ENCODE measurements at regions not wholly inside any gene's neighbourhood (a gene's known extent, or its start where the extent isn't known, plus 50 kb on each side); places are given as distances from the start of the nearest gene placed in this dataset.

DNA sequence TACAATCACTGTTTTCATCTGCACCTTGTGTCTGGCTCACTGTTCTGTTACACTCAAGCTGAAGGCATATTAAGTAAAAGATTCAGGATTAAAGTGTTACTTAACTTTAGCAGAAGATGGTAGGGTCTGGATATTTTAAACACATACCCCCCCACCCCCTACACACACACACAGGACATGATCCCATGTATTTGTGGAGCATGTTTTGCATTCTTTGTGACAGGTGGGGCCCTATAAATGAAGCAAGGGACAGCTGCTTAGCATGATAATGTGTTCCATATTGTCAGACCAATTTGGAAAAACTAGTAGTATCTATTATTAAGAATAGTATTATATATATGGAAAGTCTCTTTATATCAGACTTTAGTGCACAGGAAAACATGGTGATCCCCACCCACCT, 335.2 kb upstream of the TNP1 start:
- DNase-seq (ENCODE audit: low spot score) = no peak

DNA sequence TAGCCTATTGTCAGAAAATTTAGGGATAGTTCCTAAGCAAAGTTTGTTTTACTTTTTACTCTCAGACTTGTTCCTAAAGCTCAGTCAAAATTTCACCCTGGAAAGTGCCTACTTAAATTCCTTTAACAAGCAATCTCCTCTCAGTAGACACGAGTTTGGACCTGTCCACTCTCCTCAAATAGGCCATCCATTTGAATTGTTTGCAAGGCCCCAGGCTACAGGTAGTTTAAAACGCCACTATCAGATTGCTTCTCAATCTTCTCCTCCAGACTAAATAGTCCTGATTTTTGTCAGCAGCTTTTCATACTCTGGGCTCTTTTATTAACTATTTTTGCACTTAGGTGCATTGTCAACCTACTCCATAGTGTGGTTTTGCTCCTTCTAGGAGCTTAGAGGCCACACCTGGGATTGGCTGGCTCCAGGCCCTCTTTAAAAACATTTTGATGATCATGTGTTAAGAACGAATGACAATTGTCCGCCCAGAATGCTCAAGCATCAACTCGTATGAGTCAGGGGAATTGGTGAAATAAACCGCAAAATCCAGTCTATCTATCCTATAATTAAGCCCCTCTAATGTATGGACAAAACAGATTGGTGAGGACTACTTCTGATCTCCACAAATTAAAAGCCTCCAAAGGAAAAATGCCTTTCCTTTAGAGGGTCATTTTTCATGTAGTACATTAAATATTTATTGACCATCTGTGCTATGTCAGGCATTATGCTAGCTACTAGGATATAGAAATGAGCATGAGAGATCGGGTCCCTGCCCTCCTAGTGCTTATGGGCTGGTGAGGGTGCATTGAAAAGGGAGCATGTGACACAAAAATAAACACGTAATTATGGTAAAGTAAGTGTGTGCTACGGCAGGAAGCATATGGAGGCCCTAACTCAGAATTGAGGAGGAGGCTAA, 333.8 kb upstream of the TNP1 start:
- no peak for DNase-seq (ENCODE audit: low spot score)

DNA sequence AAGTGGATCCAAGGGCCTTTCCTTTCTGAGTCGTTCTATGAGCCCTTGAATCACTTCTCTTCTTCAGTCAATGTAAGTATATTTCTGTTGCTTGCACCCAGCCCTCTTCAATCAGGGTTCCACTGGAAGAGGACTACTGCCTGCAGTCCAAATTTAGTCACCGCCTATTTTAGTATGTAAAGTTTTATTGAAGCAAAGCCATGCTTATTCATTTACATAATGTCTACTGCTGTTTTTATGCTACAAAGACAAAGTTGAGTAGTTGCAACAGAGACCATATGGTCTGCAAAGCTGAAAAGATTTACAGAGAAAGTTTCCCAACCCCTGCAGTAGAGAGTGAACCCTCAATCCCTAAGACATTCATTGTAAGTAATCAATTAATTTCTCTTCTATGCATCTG, 332.5 kb upstream of the TNP1 start:
- DNase-seq (ENCODE audit: low spot score) = no peak

DNA sequence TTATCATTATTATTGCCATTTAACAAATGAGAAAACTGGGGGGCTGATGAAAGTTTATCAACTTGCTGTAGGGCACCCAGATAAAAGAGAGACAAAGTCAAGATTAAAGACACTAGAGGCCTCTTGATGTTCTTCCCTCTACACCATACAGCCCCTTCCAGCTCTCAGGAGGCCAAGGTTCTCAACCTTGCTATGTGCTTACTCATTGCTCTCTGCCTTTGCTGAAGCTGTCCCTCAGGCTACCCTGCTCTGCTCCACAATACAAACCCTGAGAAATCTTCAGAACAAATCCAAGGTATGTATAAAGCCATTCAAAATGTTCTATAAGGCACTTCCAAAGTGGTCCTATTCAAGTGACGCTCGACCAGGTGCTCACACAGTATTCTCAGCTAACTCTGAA, 329.9 kb upstream of the TNP1 start:
- no peak for DNase-seq (ENCODE audit: low spot score)

DNA sequence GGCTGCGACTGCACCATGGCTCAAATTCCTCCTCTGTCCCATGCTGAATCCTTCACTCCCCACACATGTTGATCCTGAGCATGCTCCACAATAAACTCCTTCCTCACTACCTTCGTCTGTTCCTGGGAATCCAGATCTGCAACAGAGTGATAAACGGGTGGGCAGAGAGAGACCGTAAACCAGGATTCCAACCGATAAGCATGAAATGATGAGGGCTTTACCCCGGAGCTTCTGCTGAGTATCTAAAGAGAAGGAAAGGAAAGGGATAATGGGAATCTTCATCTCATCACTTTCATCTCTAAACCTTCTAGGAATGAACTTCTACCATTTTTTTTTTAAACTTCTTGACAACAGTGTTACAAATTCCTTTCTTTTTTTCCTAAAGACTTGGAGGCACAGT, 329.3 kb upstream of the TNP1 start:
- no peak for DNase-seq (ENCODE audit: low spot score)

DNA sequence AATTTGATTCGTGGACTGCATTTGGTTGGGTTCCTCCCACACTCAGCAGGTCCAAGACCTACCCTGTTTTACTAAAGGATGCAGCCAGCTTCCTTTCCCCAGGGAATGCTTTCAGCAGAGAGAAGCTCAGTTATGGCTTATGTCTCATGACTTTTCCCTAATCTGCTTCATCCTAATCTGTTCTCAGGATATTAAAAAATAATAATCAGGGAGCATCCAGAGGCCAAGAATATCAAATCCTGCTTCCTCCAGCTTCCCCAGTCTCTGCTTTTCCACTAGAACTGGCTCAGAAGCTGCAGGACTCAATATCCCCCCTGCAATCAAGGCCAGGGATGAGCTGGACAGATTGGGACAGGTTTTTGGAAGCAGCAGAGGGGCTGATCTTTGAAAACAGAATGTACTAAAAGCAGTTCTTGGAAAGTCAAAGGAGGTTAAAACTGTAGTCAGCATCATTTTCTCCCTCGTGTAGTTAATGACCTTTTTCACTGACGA, 326.9 kb upstream of the TNP1 start:
- no peak for DNase-seq (ENCODE audit: low spot score)

DNA sequence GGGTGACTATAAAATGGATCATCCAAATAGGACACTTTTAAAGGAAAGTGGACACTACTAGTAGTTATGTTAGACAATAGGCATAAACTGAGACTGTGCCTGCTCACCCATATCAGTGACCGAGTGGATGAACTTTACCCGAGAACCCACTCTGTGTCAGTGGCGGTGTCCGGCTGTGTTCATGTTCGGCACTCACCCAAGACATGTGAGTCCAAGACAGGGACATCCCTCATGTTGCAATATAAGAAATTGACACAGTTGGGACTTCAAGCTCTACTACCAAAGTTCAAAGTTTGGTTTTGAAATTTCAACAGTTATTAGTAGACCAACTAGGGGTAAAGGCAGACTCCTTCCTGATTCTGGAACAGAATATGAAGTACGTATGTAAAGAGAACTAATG, 326.3 kb upstream of the TNP1 start:
- DNase-seq (ENCODE audit: low spot score) = no peak

DNA sequence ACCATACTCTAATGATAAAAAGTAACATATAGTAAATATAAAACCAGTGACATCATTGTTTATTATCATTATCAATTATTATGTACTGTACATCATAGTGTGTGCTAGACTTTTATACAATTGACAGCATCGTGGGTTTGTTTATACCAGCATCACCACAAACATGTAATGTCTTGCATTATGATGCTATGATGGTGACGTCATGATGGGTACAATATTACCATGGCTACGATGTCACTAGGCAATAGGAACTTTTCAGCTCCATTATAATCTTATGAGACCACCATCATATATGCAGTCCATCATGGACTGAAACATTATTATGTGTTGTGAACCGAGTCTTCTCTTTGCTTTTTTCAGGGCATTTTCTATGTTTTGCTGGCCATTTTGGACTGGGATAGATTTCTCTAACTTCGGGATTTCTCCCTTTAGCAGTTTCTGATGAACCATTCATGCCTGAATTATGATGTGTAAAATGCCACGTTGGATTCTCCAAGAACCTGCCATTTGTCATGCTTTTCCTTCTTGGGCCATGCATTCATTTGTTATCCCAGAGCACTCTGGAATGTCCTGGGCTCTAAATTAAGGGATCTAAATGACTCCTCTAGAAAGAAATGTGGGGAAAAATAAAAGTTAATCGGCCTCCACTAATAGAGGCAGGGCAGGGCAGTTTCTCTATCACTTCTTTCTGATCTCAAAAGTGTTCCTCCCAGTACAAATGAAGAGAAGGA, 325.6 kb upstream of the TNP1 start:
- no peak for DNase-seq (ENCODE audit: low spot score)

DNA sequence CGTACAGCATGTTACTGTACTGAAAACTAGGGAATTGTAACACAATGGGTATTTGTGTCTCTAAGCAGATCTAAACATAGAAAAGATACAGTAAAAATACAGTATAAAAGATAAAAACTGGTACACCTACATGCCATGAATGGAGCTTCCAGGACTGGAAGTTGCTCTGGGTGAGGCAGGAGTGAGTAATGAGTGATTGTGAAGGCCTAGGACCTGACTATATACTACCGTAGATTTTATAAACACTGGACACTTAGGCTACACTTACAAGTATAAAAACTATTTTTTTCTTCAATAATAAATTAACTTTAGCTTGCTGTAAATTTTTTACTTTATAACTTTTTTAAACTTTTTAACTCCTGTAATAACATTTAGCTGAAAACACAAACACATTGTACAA, 324.4 kb upstream of the TNP1 start:
- no peak for DNase-seq (ENCODE audit: low spot score)

DNA sequence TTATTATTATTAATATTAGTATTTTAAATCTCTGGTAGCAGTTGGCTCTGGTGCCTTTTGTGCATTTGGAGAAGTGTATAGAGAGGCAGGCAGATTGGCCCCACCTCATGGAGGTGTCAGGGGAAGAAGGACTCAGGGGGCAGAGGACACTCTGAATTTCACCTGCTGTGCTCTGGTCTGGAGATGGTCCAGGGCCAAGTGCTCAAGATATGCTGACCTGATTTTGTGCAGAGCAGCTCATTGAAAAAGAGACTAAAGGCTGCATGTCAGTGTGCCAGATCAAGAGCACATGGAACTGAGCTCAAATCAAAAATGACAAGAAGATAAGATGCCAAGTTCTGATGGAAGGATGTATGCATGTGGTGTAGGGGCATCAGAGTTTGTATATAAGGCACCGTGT, 323.6 kb upstream of the TNP1 start:
- no peak for DNase-seq (ENCODE audit: low spot score)

DNA sequence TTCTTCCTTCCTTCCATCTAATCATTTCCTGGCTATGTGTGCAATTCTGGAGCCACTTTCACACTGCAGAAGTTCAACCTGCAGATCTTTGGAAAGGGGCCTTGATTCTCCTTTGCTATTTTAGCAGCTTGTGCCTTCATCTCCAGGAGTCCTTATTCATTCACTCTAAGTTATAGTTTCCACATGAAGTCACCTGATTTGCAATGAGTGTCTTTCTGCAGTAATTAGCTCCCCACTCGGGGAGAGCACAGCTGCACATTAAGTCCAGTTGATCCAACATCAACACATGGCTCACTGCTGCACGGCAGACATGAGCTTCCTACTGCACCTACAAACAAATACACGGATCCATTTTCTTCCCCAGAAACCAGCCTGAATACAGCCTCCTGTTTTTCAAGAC, 323.1 kb upstream of the TNP1 start:
- no peak for DNase-seq (ENCODE audit: low spot score)

DNA sequence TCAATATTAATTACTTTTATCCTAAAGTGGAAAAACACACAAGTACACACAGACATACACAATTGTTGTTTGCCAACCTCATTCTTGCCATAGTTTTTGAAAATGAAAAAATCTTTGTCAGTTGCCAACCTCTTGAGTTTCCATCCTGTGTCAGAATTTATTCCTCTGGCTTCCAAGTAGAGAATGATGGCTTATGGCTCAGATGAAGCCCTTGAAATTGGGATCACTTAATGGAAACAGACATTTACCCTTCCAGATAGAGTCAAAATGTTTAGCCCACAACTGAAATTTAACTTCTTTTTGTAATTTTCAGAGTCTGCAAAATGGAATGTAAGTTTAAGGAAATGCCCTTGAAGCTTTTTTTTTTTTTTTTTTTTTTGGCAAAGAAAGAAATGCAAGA, 321.6 kb upstream of the TNP1 start:
- DNase-seq (ENCODE audit: low spot score) = no peak

DNA sequence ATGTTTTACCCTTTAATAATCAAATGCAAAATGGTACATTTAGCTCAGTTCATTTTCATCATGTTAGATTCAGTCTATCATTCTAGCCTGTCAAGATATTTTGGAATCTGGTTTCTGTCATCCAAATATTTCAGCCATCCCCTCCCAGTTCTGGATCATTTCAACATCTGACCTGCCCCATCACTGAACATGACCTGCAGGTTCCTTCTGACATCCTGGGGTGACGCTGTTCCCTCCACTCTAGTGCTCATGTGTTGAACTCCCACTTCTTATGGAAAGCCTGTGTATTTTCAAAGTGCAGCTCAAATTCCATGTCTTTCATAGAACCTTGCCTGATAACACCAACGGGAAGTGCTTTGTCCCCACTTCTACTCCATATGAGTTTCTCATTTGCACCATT, 320.0 kb upstream of the TNP1 start:
- no peak for DNase-seq (ENCODE audit: low spot score)

DNA sequence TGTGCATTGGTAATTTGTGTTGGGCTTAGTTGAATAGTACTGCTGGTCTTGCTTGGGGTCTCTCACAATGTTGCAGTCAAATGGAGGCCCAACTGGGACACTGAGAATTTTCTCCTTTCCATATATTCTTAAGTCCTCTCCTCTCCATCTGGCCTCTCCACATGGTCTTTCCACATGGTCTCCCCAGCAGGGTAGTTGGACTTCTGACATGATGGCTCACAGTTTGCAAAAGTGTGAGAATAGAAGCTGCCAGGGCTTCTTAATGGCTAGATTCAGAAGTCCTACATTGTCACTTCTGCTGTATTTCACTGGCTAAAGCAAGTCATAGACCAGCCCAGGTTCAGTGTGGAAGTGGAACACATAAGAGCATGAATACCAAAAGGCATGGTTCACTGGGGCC, 318.5 kb upstream of the TNP1 start:
- DNase-seq (ENCODE audit: low spot score) = no peak

DNA sequence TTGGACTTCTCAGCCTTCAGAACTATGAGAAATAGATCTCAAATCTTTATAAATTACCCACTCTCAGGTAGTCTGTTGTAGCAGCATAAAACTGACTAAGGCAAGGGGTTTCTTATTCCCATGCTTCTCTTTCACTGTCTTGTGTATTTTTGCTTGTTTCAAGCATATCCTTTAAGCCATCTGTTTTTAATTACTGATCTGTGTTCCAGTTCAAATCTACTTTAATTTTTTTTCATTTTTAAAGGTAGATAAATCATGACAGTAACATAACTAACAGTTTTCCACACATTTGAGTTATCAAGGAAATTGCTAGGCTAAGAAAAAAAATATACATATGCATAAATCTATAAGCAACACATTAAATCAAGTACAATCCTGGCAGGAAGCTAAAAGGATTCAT, 317.9 kb upstream of the TNP1 start:
- no peak for DNase-seq (ENCODE audit: low spot score)

DNA sequence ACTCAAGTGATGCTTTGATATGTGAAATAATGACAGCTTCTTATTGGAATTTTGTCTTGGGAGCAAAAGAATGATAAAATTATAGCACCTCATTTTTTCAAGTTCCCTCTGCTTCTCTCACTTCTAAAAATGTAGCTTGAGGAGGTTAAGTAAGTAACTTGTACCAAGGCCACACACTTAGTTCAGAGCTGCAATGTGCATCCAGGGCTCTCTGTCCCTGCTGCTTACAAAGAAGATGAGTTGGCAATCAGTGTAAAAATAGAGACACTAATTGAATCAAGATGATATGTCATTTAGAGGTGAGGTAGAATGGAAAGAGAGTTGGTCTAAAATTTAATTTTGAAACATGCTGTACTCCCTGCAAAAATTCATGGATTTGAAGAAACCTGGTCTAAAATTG, 312.0 kb upstream of the TNP1 start:
- no peak for DNase-seq (ENCODE audit: low spot score)

DNA sequence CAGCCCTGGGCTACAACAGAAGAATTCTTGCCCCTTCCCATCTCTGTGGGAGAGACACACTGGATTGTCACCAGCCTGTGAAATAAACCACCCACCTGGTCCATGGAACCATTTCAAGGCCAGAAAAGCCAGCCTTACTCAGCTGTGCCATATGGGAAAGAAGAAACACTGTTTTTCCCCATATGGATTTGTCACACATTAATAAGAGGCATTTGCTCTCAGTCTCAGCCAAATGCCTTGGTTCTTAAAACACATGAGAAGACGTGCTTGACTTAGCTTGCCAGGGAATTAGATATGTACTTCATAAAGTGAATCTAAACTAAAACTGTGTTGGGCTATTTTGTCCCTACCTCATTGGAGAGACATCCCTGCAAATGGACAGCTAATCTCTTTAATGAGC, 308.6 kb upstream of the TNP1 start:
- DNase-seq (ENCODE audit: low spot score) = no peak

DNA sequence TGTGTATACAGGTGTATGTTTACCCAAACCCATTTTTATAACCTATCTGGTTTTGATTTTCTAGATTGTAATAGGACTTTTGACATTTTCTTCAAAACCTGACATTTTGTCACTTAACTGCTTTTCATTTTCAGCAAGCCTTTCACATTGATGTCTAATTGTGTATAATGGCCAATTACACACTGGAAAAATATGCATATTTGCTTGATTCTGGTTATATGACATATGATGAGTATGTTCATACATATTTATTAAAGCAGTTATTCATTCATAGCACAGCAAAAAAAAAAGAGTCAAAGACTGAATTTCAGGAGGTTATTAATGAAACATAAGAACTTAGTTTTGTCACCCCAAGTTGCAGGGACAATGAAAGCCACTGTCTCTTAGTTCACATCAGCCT, 307.7 kb upstream of the TNP1 start:
- DNase-seq (ENCODE audit: low spot score) = no peak

DNA sequence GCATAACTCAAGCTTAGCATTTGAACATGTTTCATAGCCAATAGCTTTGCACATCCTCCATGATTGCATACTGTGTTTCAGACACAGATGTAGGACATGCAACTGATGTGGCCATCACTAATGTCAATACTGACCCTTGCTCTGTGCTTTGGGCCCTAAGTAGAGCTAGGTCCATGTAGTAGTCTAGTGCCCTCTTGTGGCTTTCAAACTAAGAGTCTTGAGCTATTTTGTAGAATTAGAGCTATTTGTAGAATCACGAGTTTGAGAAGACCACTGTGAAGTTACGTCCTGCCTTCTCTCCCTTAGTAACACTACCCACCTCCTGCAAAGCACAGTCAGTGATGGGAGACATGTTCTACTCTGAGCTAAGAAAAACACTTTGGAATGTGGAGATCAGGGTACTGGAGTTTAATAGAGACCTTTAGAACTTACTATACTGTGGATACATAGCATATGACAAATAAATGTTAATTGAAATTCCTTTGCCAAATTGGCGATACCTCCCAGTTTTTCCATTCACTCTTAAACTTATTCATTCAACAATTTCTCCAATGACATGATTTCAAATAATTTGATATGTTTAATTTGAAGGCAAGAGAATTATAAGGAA, 306.5 kb upstream of the TNP1 start:
- peak; percentile 21 for DNase-seq (ENCODE audit: low spot score)

DNA sequence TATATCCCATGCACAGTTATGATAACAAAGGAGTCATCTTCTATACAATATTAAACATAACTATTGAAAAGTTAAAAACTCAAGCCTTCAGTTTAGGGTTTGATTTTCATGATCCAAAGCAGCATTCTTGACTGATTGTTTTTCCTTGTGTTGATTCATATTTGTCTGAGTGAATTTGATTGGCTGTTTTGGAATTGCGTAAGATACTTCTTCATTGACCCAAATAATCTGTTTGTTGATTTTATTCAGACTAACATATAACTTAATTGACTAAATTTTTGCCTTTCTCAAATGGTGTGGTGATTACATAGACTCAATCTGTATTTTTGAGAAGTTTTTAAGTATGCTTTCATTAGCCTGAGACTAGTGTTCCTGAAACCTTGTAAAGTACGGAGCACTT, 305.7 kb upstream of the TNP1 start:
- DNase-seq (ENCODE audit: low spot score) = no peak

DNA sequence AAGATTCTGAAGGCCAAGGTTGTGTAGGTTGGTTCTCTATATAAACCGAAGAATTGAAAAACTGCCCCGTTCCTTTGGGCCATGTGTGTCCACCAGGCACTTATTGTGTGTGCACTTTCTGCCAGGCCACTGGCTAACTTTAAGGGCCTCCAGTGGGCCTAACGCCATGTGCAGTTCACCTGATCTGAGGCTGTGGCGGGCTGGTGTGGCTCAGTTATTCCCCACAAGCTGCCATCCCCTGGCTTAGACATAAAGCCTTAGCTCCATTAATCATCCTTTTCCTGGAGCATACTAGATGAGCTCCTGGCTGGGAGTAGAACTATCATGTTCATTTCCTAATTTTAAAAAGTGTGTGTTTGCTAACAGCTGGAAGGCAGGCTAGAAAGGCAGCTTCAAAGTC, 304.1 kb upstream of the TNP1 start:
- DNase-seq (ENCODE audit: low spot score) = no peak

DNA sequence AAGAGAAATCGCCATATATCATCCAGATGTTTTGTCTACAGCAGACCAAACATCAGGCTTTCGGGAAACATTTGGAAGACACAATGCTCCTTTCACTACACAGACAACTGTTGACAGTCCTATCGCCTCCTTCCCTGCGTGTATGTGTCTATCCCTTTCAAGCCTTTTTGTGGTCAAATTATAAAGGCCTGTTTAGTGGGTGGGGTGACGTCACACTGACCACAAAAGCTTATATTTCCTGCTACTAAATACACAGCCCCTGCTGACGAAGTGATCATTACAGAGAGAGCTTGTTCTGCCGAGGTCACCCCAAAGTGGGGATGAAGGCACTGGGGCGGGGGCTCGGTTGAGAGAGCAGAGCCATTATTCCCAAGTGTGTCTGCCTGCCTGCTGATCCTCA, 302.7 kb upstream of the TNP1 start:
- DNase-seq (ENCODE audit: low spot score) = peak; percentile 74

Measured in COLO829 (cell line).